Neutrophil (primary cell): ENCODE measurements at regions not wholly inside any gene's neighbourhood (a gene's known extent, or its start where the extent isn't known, plus 50 kb on each side); places are given as distances from the start of the nearest gene placed in this dataset.

Experiments used
- H3K27ac ChIP-seq: fragments of 200-600 bp; sonication (generic); 2 replicates; pipeline ENCODE4 v1.5.1; 2016; ENCODE audit warnings: mild to moderate bottlenecking, moderate library complexity
- H3K27me3 ChIP-seq: fragments of 200-600 bp; sonication (generic); 2 replicates; pipeline ENCODE4 v1.6.0; 2016; ENCODE audit warnings: mild to moderate bottlenecking
- H3K36me3 ChIP-seq: fragments of 200-600 bp; sonication (generic); 2 replicates; pipeline ENCODE4 v1.5.1; 2017
- H3K4me1 ChIP-seq, 2 experiments: fragments of 200-600 bp in 1 of 2; sonication (generic) in 1 of 2; 1 replicate in 1 of 2; 2 replicates in 1 of 2; pipeline versions ENCODE4 v1.5.1 to v1.6.1; 2013 to 2016; ENCODE audit warnings: low read depth in 1 of 2, low read length in 1 of 2, mild to moderate bottlenecking in 1 of 2, moderate library complexity in 1 of 2; ENCODE audit not compliant: control insufficient read depth in 1 of 2, insufficient read depth in 1 of 2
- H3K4me3 ChIP-seq, 2 experiments: fragments of 200-600 bp in 1 of 2; sonication (generic) in 1 of 2; 1 replicate in 1 of 2; 2 replicates in 1 of 2; pipeline ENCODE4 v1.5.1; 2013 to 2016; ENCODE audit warnings: low read depth in 1 of 2, low read length in 1 of 2, mild to moderate bottlenecking in 1 of 2, moderate library complexity in 1 of 2
- H3K9me3 ChIP-seq: fragments of 200-600 bp; sonication (generic); 2 replicates; pipeline ENCODE4 v1.5.1; 2016
- TF ChIP-seq, protein P1 (sequence below): fragments of 200-600 bp; sonication (generic); IDR thresholded peaks from 2 replicates; pipeline ENCODE4 v1.5.1; 2016; ENCODE audit warnings: antibody characterized with exemption

DNA sequence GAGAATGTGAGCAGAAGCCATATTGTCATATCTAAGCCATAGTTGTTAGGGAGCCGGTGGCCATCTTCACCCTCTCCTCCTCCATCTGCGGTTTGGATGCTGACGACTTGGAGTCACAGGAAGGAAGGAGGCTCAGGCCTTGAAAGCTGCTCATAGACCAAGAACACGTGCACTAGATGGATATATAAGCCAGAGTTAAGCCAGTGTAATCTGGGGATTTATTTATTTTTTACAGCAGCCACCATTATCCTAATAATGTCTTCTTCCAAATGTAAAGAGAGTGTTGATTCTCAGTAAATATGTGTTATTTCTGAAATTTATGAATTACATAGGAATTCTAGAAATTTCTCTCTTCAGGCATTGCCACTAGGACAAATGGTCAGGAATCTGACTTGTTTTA lies 689.9 kb downstream of the QKI start:
- Histone ChIP-seq H3K9me3 (no peaks in the 10 kb centered on the region), H3K4me1 (no peaks in the 10 kb centered on the region), H3K27me3 (peaks cover 14% of the 10 kb centered on the region), H3K36me3 (no peaks in the 10 kb centered on the region), H3K4me3 (no peak overlapping the region), H3K27ac (no peak overlapping the region)
- TF ChIP-seq, protein P1, sequence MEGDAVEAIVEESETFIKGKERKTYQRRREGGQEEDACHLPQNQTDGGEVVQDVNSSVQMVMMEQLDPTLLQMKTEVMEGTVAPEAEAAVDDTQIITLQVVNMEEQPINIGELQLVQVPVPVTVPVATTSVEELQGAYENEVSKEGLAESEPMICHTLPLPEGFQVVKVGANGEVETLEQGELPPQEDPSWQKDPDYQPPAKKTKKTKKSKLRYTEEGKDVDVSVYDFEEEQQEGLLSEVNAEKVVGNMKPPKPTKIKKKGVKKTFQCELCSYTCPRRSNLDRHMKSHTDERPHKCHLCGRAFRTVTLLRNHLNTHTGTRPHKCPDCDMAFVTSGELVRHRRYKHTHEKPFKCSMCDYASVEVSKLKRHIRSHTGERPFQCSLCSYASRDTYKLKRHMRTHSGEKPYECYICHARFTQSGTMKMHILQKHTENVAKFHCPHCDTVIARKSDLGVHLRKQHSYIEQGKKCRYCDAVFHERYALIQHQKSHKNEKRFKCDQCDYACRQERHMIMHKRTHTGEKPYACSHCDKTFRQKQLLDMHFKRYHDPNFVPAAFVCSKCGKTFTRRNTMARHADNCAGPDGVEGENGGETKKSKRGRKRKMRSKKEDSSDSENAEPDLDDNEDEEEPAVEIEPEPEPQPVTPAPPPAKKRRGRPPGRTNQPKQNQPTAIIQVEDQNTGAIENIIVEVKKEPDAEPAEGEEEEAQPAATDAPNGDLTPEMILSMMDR, result no peak

DNA sequence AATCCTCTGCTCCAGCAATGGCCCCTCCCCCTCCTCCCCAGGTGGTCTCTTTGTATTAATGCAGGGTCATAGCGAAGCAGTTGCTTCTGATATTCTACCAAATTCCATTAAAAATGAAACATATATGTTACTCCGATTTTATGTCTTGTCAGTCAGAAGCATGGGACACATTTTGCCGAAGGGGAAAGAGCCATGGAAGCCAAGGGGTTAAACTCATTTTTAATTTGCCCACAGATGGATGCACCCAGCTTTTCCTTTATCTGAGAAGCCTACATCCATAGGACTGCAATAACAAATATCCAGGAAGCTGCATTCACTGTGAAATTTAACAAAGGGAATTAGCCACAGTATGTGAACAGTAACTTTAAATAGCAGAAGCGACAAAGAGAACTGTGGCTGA lies 688.2 kb downstream of the QKI start:
- TF ChIP-seq, protein P1, result no peak
- Histone ChIP-seq H3K27ac (no peak overlapping the region), H3K4me3 (no peak overlapping the region)

DNA sequence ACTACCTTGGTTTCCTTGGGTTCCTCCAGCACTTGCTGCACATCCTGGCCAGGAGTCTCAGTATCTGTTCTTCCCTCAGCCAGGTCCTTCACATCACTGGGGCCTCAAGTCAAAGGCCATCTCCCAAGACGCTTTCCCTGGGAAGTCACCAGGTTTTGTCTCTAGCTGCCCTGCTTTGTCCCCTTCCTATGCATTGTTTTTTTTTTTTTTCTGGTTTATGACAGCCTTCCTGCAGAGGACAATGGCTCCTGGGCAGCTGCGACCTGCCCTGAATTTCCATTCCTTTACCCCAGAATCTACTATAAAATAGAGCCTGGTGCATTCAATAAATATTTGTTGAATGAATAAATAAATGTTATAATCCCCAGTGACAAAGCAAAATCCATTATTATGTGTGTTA lies 687.3 kb downstream of the QKI start:
- Histone ChIP-seq H3K27ac (no peak overlapping the region), H3K4me1 (no peaks in the 10 kb centered on the region)
- TF ChIP-seq, protein P1, result no peak

More for the DNA sequence above, 688.2 kb downstream of the QKI start:
- Histone ChIP-seq H3K9me3 (no peaks in the 10 kb centered on the region), H3K36me3 (no peaks in the 10 kb centered on the region), H3K27me3 (no peaks in the 10 kb centered on the region), H3K4me1 (no peaks in the 10 kb centered on the region)

DNA sequence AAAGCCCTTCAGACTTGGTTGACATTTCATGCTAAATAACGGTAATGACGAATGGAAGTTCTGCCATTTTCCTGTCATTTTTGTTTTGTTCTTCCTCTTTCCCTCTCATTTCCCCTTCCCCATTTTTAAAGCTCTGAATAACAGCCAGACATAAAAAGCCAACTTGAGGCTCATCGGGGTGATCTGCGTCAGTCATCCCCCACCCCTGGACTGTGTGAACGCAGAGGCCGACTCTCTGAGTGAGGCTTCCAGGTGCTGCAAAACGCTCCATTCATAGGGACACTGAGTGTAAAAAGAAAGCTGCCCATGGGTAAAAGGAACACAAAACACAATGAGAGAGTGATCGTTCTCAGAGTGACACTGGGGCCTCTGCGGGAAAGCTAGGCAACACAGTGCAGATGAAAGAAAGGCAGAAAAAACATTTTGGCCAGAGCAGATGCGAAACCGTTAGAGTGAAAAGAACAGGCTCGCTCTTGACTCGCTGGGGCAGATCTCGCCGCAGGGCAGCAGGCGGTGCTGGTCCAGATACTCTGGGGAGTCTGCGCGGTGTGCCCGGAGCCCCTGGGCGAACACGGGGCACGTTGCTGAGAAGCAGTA lies 684.8 kb downstream of the QKI start:
- Histone ChIP-seq H3K27ac (no peak overlapping the region), H3K27me3 (no peaks in the 10 kb centered on the region), H3K36me3 (no peaks in the 10 kb centered on the region), H3K4me3 (no peak overlapping the region), H3K9me3 (no peaks in the 10 kb centered on the region), H3K4me1 (no peaks in the 10 kb centered on the region)
- TF ChIP-seq, protein P1, result no peak

More for the DNA sequence above, 687.3 kb downstream of the QKI start:
- no peaks in the 10 kb centered on the region for H3K9me3 ChIP-seq
- H3K36me3 ChIP-seq, result no peaks in the 10 kb centered on the region
- no peak overlapping the region for H3K4me3 ChIP-seq
- H3K27me3 ChIP-seq, result no peaks in the 10 kb centered on the region

DNA sequence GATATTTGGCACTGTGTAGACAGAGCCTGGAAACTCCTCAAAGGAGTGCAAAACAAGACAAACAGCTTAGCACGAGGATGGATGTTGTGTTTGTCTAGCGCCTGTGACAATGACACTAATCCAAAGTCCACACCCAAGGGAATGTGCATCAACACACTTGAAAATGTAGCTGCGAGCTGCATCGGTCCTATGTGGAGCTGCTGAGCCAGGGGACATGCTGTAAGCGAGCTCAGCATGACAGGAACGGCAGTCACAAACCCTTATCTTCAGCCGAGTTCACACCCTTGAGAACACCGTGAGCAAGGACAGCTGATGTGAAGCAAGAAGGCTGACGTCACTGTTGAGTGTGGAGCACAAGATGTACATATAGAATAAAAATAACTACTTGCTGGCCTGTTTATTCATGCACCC lies 684.3 kb downstream of the QKI start:
- H3K36me3 ChIP-seq, result no peaks in the 10 kb centered on the region
- TF ChIP-seq, protein P1, result no peak
- H3K27me3 ChIP-seq, result no peaks in the 10 kb centered on the region
- no peaks in the 10 kb centered on the region for H3K9me3 ChIP-seq
- no peaks in the 10 kb centered on the region for H3K4me1 ChIP-seq
- no peak overlapping the region for H3K27ac ChIP-seq
- no peak overlapping the region for H3K4me3 ChIP-seq
